Adipocyte (in vitro differentiated cells): ENCODE measurements at regions not wholly inside any gene's neighbourhood (a gene's known extent, or its start where the extent isn't known, plus 50 kb on each side); places are given as distances from the start of the nearest gene placed in this dataset.

ENCODE experiments used
- DNase-seq: peaks from one replicate; pipeline ENCODE4 v3.0.0-alpha.2; 2015; ENCODE audit warnings: low read depth
- H3K27me3 ChIP-seq: replicated peaks from 2 replicates; pipeline ENCODE4 v1.7.0; 2013; ENCODE audit warnings: mild to moderate bottlenecking, low read length, moderate library complexity; ENCODE audit not compliant: control insufficient read depth, insufficient read depth
- H3K36me3 ChIP-seq: 2 replicates; pipeline ENCODE4 v1.7.0; 2013; ENCODE audit warnings: low read length, mild to moderate bottlenecking, moderate library complexity; ENCODE audit not compliant: control insufficient read depth, insufficient read depth, severe bottlenecking
- H3K4me1 ChIP-seq: 2 replicates; pipeline ENCODE4 v1.7.0; 2013; ENCODE audit warnings: mild to moderate bottlenecking, low read length, moderate library complexity; ENCODE audit not compliant: control insufficient read depth, insufficient read depth
- H3K4me3 ChIP-seq: 2 replicates; pipeline ENCODE4 v1.7.0; 2013; ENCODE audit warnings: mild to moderate bottlenecking, low read length, moderate library complexity
- H3K9ac ChIP-seq: 2 replicates; pipeline ENCODE4 v1.7.0; 2013; ENCODE audit warnings: mild to moderate bottlenecking, low read length, moderate library complexity
- H3K9me3 ChIP-seq: 2 replicates; pipeline ENCODE4 v1.7.0; 2013; ENCODE audit warnings: mild to moderate bottlenecking, low read length, moderate library complexity; ENCODE audit not compliant: control insufficient read depth

DNA sequence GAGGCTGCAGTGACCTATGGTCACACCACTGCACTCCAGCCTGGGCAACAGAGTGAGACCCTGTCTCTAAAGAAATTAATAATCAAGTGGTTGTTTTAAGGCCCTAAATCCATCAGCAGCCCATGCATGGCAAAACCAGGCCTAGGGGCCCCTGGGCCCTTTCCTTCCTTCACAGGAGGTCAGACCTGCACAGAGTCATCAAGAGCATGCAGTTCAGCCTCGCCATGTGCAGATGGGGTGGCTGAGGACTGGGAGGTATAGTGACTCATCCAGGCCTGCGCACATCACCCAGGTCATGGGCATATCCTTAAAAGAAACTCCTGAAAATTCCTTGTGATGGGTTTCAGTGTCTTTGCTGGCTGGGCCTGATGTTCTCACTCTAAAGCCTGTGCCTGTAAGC, 72.4 kb upstream of the AMZ2 start:
- Histone ChIP-seq H3K9ac (no peak overlapping the region), H3K4me1 (no peaks in the 10 kb centered on the region), H3K27me3 (no peaks in the 10 kb centered on the region), H3K9me3 (no peaks in the 10 kb centered on the region), H3K36me3 (no peaks in the 10 kb centered on the region), H3K4me3 (no peak overlapping the region)
- no peak for DNase-seq

- no peak overlapping the region for H3K9ac ChIP-seq
- no peaks in the 10 kb centered on the region for H3K9me3 ChIP-seq
- no peaks in the 10 kb centered on the region for H3K27me3 ChIP-seq
- H3K36me3 ChIP-seq = no peaks in the 10 kb centered on the region
- no peak overlapping the region for H3K4me3 ChIP-seq
- H3K4me1 ChIP-seq = no peaks in the 10 kb centered on the region
- DNase-seq = no peak
Measured at GRCh38 chr17:68175905-68176304, 71.9 kb upstream of the AMZ2 start.

DNA sequence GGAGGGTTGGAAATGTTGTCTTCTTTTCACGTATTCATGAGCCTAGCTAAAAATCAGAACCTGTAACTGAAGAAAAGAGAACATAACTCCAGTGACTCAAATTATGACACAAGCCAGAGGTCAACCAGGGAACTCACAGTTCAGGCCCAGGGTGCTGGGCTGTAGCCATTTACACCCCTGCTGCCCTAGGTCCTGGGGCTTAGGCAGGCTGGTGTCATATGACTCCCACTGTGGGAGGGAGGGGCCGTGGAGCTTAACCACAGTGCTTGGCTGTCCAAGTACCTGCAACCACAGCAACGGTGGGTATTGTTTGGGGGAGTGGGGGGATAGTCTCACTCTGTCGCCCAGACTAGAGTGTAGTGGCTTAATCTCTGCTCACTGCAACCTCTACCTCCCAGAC, 71.1 kb upstream of the AMZ2 start:
- Histone ChIP-seq H3K27me3 (no peaks in the 10 kb centered on the region), H3K36me3 (no peaks in the 10 kb centered on the region), H3K9me3 (no peaks in the 10 kb centered on the region), H3K9ac (no peak overlapping the region), H3K4me3 (no peak overlapping the region), H3K4me1 (no peaks in the 10 kb centered on the region)
- no peak for DNase-seq

- H3K27me3 ChIP-seq = no peaks in the 10 kb centered on the region
- H3K9ac ChIP-seq = no peak overlapping the region
- H3K4me3 ChIP-seq = no peak overlapping the region
- no peaks in the 10 kb centered on the region for H3K4me1 ChIP-seq
- H3K36me3 ChIP-seq = no peaks in the 10 kb centered on the region
- no peaks in the 10 kb centered on the region for H3K9me3 ChIP-seq
- DNase-seq = no peak
Measured at GRCh38 chr17:68178831-68179230, 69.0 kb upstream of the AMZ2 start.

- Histone ChIP-seq H3K27me3 (no peaks in the 10 kb centered on the region), H3K36me3 (no peaks in the 10 kb centered on the region), H3K4me1 (no peaks in the 10 kb centered on the region), H3K9me3 (no peaks in the 10 kb centered on the region), H3K9ac (no peak overlapping the region), H3K4me3 (no peak overlapping the region)
- DNase-seq = no peak
Measured at GRCh38 chr17:68179236-68179925, 68.5 kb upstream of the AMZ2 start.

- Histone ChIP-seq H3K9ac (no peak overlapping the region), H3K4me3 (no peak overlapping the region), H3K27me3 (no peaks in the 10 kb centered on the region), H3K36me3 (no peaks in the 10 kb centered on the region), H3K9me3 (no peaks in the 10 kb centered on the region), H3K4me1 (no peaks in the 10 kb centered on the region)
- DNase-seq = no peak
Measured at GRCh38 chr17:68179926-68180285, 67.9 kb upstream of the AMZ2 start.

GRCh38 chr17:68182011-68182306, 65.9 kb upstream of the AMZ2 start:
- Histone ChIP-seq H3K36me3 (no peaks in the 10 kb centered on the region), H3K9ac (no peak overlapping the region), H3K4me1 (no peaks in the 10 kb centered on the region), H3K4me3 (no peak overlapping the region), H3K9me3 (no peaks in the 10 kb centered on the region), H3K27me3 (no peaks in the 10 kb centered on the region)
- no peak for DNase-seq

GRCh38 chr17:68182940-68183551, 64.8 kb upstream of the AMZ2 start:
- Histone ChIP-seq H3K9me3 (no peaks in the 10 kb centered on the region), H3K27me3 (no peaks in the 10 kb centered on the region), H3K4me1 (peaks cover 3% of the 10 kb centered on the region), H3K4me3 (no peak overlapping the region), H3K36me3 (no peaks in the 10 kb centered on the region), H3K9ac (no peak overlapping the region)
- DNase-seq = no peak

DNA sequence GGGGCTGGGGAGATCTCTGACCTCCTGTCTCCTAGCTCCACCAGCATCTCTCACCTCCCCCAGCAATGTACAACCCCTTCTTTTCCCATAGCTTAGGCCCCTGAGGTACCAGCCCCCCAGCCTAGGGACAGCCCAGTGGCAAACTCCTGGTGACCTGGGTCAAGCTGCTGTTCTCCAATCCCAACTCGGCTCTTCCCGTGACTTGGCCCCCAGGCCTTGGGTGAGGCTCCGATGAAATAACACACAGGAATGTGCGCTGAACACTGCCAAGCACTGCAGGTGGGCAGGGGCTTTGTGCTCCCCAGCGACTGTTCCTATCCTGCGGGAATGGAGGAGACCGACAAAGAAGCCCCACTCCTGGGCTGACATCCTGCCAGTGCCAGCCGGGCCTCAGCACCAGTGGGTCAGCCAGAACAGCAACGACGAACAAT, 63.7 kb upstream of the AMZ2 start:
- Histone ChIP-seq H3K9ac (no peak overlapping the region), H3K36me3 (no peaks in the 10 kb centered on the region), H3K27me3 (no peaks in the 10 kb centered on the region), H3K4me1 (peaks cover 7% of the 10 kb centered on the region), H3K9me3 (no peaks in the 10 kb centered on the region), H3K4me3 (no peak overlapping the region)
- no peak for DNase-seq

GRCh38 chr17:68184816-68185436, 62.9 kb upstream of the AMZ2 start:
- no peak overlapping the region for H3K4me3 ChIP-seq
- H3K27me3 ChIP-seq = no peaks in the 10 kb centered on the region
- H3K9me3 ChIP-seq = no peaks in the 10 kb centered on the region
- no peaks in the 10 kb centered on the region for H3K36me3 ChIP-seq
- H3K9ac ChIP-seq = no peak overlapping the region
- no peak for DNase-seq
- peaks cover 7% of the 10 kb centered on the region for H3K4me1 ChIP-seq

GRCh38 chr17:68185820-68186219, 62.0 kb upstream of the AMZ2 start:
- Histone ChIP-seq H3K27me3 (no peaks in the 10 kb centered on the region), H3K9me3 (no peaks in the 10 kb centered on the region), H3K4me3 (no peak overlapping the region), H3K36me3 (no peaks in the 10 kb centered on the region), H3K9ac (no peak overlapping the region), H3K4me1 (peaks cover 7% of the 10 kb centered on the region)
- no peak for DNase-seq

DNA sequence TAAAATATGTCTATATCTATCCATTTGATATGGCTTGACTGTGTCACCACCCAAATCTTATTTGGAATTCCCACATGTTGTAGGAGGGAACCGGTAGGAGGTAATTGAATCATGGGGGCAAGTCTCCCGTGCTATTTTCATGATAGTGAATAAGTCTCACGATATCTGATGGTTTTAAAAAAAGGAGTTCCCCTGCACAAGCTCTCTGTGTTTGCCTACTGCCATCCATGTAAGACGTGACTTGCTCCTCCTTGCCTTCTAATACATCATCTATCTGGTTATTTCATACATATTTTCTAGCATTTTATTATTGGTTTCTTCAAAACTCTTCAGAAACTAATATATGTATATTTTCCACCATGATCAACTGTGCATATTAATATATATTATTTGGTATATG, 57.3 kb upstream of the AMZ2 start:
- H3K4me1 ChIP-seq = peaks cover 7% of the 10 kb centered on the region
- no peaks in the 10 kb centered on the region for H3K36me3 ChIP-seq
- DNase-seq = no peak
- H3K9ac ChIP-seq = no peak overlapping the region
- H3K27me3 ChIP-seq = peaks cover 5% of the 10 kb centered on the region
- H3K4me3 ChIP-seq = no peak overlapping the region
- H3K9me3 ChIP-seq = no peaks in the 10 kb centered on the region
